SHP77 (cell line): ENCODE measurements at regions not wholly inside any gene's neighbourhood (a gene's known extent, or its start where the extent isn't known, plus 50 kb on each side); places are given as distances from the start of the nearest gene placed in this dataset.
"Not testable (repeated sequence)": the region's sequence is repeated elsewhere in the genome, so short reads cannot be mapped to it uniquely, and the experiment has no call there.

ENCODE experiments used
- DNase-seq, 2 experiments: peaks; one replicate each; lab custom pipeline; 2025; lab: John Stamatoyannopoulos, UW

GRCh38 chr5:17400724-17401469, 97.1 kb upstream of the TAF11L2 start:
- no peak for DNase-seq

GRCh38 chr5:17401470-17402288, 96.4 kb upstream of the TAF11L2 start:
- DNase-seq = no peak

- no peak for DNase-seq
Observed at GRCh38 chr5:17402289-17403121, 95.5 kb upstream of the TAF11L2 start.

GRCh38 chr5:17403695-17404490, 94.1 kb upstream of the TAF11L2 start:
- DNase-seq = no peak

GRCh38 chr5:17405976-17406375, 92.1 kb upstream of the TAF11L2 start:
- DNase-seq = no peak

- no peak for DNase-seq
Observed at GRCh38 chr5:17406423-17406838, 91.6 kb upstream of the TAF11L2 start.

GRCh38 chr5:17411436-17412402, 86.3 kb upstream of the TAF11L2 start:
- no peak for DNase-seq

GRCh38 chr5:17412760-17413671, 85.0 kb upstream of the TAF11L2 start:
- no peak for DNase-seq

- DNase-seq = no peak
Observed at GRCh38 chr5:17413691-17414090, 84.3 kb upstream of the TAF11L2 start.

GRCh38 chr5:17415321-17415758, 82.7 kb upstream of the TAF11L2 start:
- DNase-seq = no peak

- DNase-seq = not testable (repeated sequence)
Observed at GRCh38 chr5:17416374-17416773, 81.7 kb upstream of the TAF11L2 start.

GRCh38 chr5:17424674-17425073, 73.4 kb upstream of the TAF11L2 start:
- no peak for DNase-seq

GRCh38 chr5:17425385-17426070, 72.5 kb upstream of the TAF11L2 start:
- DNase-seq = no peak

- DNase-seq = no peak
Observed at GRCh38 chr5:17426104-17426749, 71.8 kb upstream of the TAF11L2 start.

- DNase-seq = no peak
Observed at GRCh38 chr5:17428176-17428800, 69.7 kb upstream of the TAF11L2 start.

GRCh38 chr5:17429353-17429752, 68.7 kb upstream of the TAF11L2 start:
- DNase-seq = no peak

GRCh38 chr5:17430241-17430640, 67.8 kb upstream of the TAF11L2 start:
- DNase-seq = no peak
